ENCODE measurements at regions not wholly inside any gene's neighbourhood (a gene's known extent, or its start where the extent isn't known, plus 50 kb on each side); places are given as distances from the start of the nearest gene placed in this dataset.
A peak's percentile ranks its signal among the peaks of the same experiment; 100 is the strongest.
"Not testable (repeated sequence)": the region's sequence is repeated elsewhere in the genome, so short reads cannot be mapped to it uniquely, and the experiment has no call there.

- DNase-seq (ENCODE audit: low spot score) = not testable (repeated sequence)
These were observed 329.0 kb upstream of the DAB2 start for GRCh38 chr5:39753747-39754146.

- no peak for DNase-seq (ENCODE audit: low spot score)
These were observed 325.9 kb upstream of the DAB2 start for GRCh38 chr5:39750661-39751060.

GRCh38 chr5:39742916-39743315 lies 318.1 kb upstream of the DAB2 start:
- DNase-seq (ENCODE audit: low spot score) = no peak

GRCh38 chr5:39740404-39740803 lies 315.6 kb upstream of the DAB2 start:
- no peak for DNase-seq (ENCODE audit: low spot score)

- no peak for DNase-seq (ENCODE audit: low spot score)
These were observed 307.4 kb upstream of the DAB2 start for GRCh38 chr5:39732166-39732565.

GRCh38 chr5:39730699-39731098 lies 305.9 kb upstream of the DAB2 start:
- no peak for DNase-seq (ENCODE audit: low spot score)

GRCh38 chr5:39730006-39730405 lies 305.2 kb upstream of the DAB2 start:
- no peak for DNase-seq (ENCODE audit: low spot score)

- no peak for DNase-seq (ENCODE audit: low spot score)
These were observed 301.7 kb upstream of the DAB2 start for GRCh38 chr5:39726467-39726866.

GRCh38 chr5:39721394-39721793 lies 296.6 kb upstream of the DAB2 start:
- no peak for DNase-seq (ENCODE audit: low spot score)

GRCh38 chr5:39720136-39720535 lies 295.4 kb upstream of the DAB2 start:
- DNase-seq (ENCODE audit: low spot score) = no peak

GRCh38 chr5:39717176-39717897 lies 292.6 kb upstream of the DAB2 start:
- no peak for DNase-seq (ENCODE audit: low spot score)

GRCh38 chr5:39716532-39717028 lies 291.8 kb upstream of the DAB2 start:
- DNase-seq (ENCODE audit: low spot score) = no peak

GRCh38 chr5:39714036-39714698 lies 289.4 kb upstream of the DAB2 start:
- peak; percentile 54 for DNase-seq (ENCODE audit: low spot score)

GRCh38 chr5:39713250-39713916 lies 288.6 kb upstream of the DAB2 start:
- DNase-seq (ENCODE audit: low spot score) = no peak

GRCh38 chr5:39712316-39713249 lies 287.8 kb upstream of the DAB2 start:
- DNase-seq (ENCODE audit: low spot score) = no peak

GRCh38 chr5:39711821-39712220 lies 287.0 kb upstream of the DAB2 start:
- DNase-seq (ENCODE audit: low spot score) = no peak

- no peak for DNase-seq (ENCODE audit: low spot score)
These were observed 284.3 kb upstream of the DAB2 start for GRCh38 chr5:39709032-39709431.

- no peak for DNase-seq (ENCODE audit: low spot score)
These were observed 278.1 kb upstream of the DAB2 start for GRCh38 chr5:39702928-39703327.

GRCh38 chr5:39700523-39700922 lies 275.7 kb upstream of the DAB2 start:
- no peak for DNase-seq (ENCODE audit: low spot score)

- no peak for DNase-seq (ENCODE audit: low spot score)
These were observed 274.2 kb upstream of the DAB2 start for GRCh38 chr5:39698838-39699560.

GRCh38 chr5:39697881-39698280 lies 273.1 kb upstream of the DAB2 start:
- DNase-seq (ENCODE audit: low spot score) = no peak

Data from ureter (tissue), 1 donor.